ENCODE measurements at regions not wholly inside any gene's neighbourhood (a gene's known extent, or its start where the extent isn't known, plus 50 kb on each side); places are given as distances from the start of the nearest gene placed in this dataset.

GRCh38 chr7:41437257-41438196, 265.4 kb downstream of the INHBA start:
- TF ChIP-seq CTCF (IDR thresholded peaks at IDR 0.05) (no peak), POLR2A (IDR thresholded peaks at IDR 0.05) (no peak)
